MM.1S (cell line): ENCODE measurements at regions not wholly inside any gene's neighbourhood (a gene's known extent, or its start where the extent isn't known, plus 50 kb on each side); places are given as distances from the start of the nearest gene placed in this dataset.

ENCODE experiments used
- DNase-seq: peaks from one replicate; pipeline ENCODE4 v3.0.0-alpha.2; 2015
- H2AFZ ChIP-seq: fragments of 300-600 bp; sonication (generic); 2 replicates; pipeline ENCODE4 v1.6.0; 2016; ENCODE audit warnings: antibody characterized with exemption, low read length
- H3F3A ChIP-seq: fragments of 300-600 bp; sonication (generic); 2 replicates; pipeline ENCODE4 v1.6.1; 2016; ENCODE audit warnings: mild to moderate bottlenecking, antibody characterized with exemption, low read length, moderate library complexity, mixed read lengths; ENCODE audit not compliant: insufficient read depth
- H3K27ac ChIP-seq: fragments of 300-600 bp; sonication (generic); 2 replicates; pipeline ENCODE4 v1.5.1; 2016; ENCODE audit warnings: mild to moderate bottlenecking, low read length
- H3K27me3 ChIP-seq: fragments of 300-600 bp; sonication (generic); replicated peaks from 2 replicates; pipeline ENCODE4 v1.6.0; 2016; ENCODE audit warnings: low read length; ENCODE audit not compliant: insufficient read depth
- H3K36me3 ChIP-seq: fragments of 300-600 bp; sonication (generic); replicated peaks from 2 replicates; pipeline ENCODE4 v1.6.1; 2016; ENCODE audit warnings: mild to moderate bottlenecking, low read length, mixed read lengths; ENCODE audit not compliant: insufficient read depth
- H3K4me1 ChIP-seq: fragments of 300-600 bp; sonication (generic); 2 replicates; pipeline ENCODE4 v1.6.1; 2016; ENCODE audit warnings: low read length, mixed read lengths
- H3K4me2 ChIP-seq: fragments of 300-600 bp; sonication (generic); 2 replicates; pipeline ENCODE4 v1.6.0; 2016; ENCODE audit warnings: low read depth, low read length
- H3K4me3 ChIP-seq: fragments of 300-600 bp; sonication (generic); 2 replicates; pipeline ENCODE4 v1.5.1; 2016; ENCODE audit warnings: low read length, mixed read lengths
- H3K79me2 ChIP-seq: fragments of 300-600 bp; sonication (generic); 2 replicates; pipeline ENCODE4 v1.6.1; 2016; ENCODE audit warnings: mixed run types, low read length, mixed read lengths
- H3K9ac ChIP-seq: fragments of 300-600 bp; sonication (generic); 2 replicates; pipeline ENCODE4 v1.6.1; 2016; ENCODE audit warnings: low read length, mixed read lengths
- H3K9me2 ChIP-seq: fragments of 300-600 bp; sonication (generic); replicated peaks from 2 replicates; pipeline ENCODE4 v1.6.1; 2016; ENCODE audit warnings: mild to moderate bottlenecking, low read length, mixed read lengths; ENCODE audit not compliant: insufficient read depth
- H3K9me3 ChIP-seq: fragments of 300-600 bp; sonication (generic); replicated peaks from 2 replicates; pipeline ENCODE4 v1.6.1; 2016; ENCODE audit warnings: mild to moderate bottlenecking, low read length, mixed read lengths; ENCODE audit not compliant: insufficient read depth
- H4K20me1 ChIP-seq: fragments of 300-600 bp; sonication (generic); 2 replicates; pipeline ENCODE4 v1.6.1; 2016; ENCODE audit warnings: mild to moderate bottlenecking, low read length, moderate library complexity, mixed read lengths; ENCODE audit not compliant: insufficient read depth
- EZH2 ChIP-seq: fragments of 300-600 bp; sonication (generic); optimal IDR thresholded peaks from 2 replicates; pipeline ENCODE3; 2017; ENCODE audit warnings: low read depth, mild to moderate bottlenecking, antibody characterized with exemption, low read length, mixed read lengths
- EZH2phosphoT487 ChIP-seq: fragments of 300-600 bp; sonication (generic); IDR thresholded peaks from 2 replicates; pipeline ENCODE4 v1.6.1; 2018; ENCODE audit warnings: antibody characterized with exemption, low read length
- TF ChIP-seq, protein P1 (sequence below): fragments of 300-600 bp; sonication (generic); IDR thresholded peaks from 2 replicates; pipeline ENCODE4 v1.5.1; 2016; ENCODE audit warnings: antibody characterized with exemption, low read length, mixed read lengths

DNA sequence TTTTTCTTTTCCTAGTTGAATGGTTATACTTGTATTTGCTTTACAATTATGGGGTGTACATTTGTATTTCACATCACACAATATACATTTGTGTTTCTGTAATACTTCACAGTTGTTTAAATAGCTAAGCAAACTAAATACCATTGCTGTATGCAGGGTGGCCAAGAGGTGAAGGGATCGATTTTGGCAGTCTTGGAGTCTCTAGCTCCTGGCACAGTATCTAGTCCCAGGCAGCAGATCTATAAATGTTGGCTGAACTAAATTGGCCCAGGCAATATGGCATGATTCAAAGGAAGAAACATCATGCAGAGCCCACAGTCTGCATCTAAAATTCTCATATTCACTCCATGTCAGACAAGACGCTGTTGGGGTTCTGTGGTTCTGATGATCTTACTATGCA lies 110.1 kb upstream of the GPBP1 start:
- H3F3A ChIP-seq: no peaks in the 10 kb centered on the region
- H2AFZ ChIP-seq: no peak overlapping the region
- no peak overlapping the region for H3K9ac ChIP-seq
- no peak overlapping the region for H3K4me3 ChIP-seq
- DNase-seq: no peak
- TF ChIP-seq, protein P1, sequence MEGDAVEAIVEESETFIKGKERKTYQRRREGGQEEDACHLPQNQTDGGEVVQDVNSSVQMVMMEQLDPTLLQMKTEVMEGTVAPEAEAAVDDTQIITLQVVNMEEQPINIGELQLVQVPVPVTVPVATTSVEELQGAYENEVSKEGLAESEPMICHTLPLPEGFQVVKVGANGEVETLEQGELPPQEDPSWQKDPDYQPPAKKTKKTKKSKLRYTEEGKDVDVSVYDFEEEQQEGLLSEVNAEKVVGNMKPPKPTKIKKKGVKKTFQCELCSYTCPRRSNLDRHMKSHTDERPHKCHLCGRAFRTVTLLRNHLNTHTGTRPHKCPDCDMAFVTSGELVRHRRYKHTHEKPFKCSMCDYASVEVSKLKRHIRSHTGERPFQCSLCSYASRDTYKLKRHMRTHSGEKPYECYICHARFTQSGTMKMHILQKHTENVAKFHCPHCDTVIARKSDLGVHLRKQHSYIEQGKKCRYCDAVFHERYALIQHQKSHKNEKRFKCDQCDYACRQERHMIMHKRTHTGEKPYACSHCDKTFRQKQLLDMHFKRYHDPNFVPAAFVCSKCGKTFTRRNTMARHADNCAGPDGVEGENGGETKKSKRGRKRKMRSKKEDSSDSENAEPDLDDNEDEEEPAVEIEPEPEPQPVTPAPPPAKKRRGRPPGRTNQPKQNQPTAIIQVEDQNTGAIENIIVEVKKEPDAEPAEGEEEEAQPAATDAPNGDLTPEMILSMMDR: no peak
- no peak for TF ChIP-seq EZH2
- TF ChIP-seq EZH2phosphoT487: no peak
- H3K36me3 ChIP-seq: no peaks in the 10 kb centered on the region
- no peaks in the 10 kb centered on the region for H3K9me2 ChIP-seq
- no peaks in the 10 kb centered on the region for H3K79me2 ChIP-seq
- H3K27me3 ChIP-seq: no peaks in the 10 kb centered on the region
- H3K4me2 ChIP-seq: no peak overlapping the region
- H3K4me1 ChIP-seq: no peaks in the 10 kb centered on the region
- no peaks in the 10 kb centered on the region for H3K9me3 ChIP-seq
- no peak overlapping the region for H3K27ac ChIP-seq
- H4K20me1 ChIP-seq: no peaks in the 10 kb centered on the region

DNA sequence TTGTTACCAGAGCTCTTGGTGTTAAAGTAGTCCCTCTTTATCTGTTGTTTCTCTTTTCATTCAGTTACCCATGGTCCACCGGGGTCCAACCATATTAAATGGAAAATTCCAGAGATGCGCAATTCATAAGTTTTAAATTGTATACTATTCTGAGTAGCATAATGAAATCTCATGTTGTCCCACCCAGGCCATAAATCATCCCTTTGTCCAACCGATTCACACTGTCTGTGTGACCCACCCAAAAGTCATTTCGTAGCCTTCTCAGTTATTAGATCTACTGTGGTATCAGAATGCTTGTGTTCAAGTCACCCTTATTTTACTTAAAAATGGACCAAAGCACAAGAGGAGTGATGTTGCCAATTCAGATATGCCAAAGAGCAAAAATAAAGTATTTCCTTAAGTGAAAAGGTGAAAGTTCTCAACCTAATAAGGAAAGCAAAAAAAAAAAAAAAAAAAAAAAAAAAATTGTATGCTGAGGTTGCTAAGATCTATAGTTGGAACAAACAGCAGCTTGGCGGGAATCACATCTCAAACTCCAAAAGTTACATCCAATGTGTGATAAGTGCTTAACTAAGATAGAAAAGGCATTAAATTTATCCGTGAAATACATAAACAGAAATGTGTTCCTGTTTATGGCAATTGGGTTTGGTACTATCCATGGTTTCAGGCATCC lies 106.8 kb upstream of the GPBP1 start:
- no peaks in the 10 kb centered on the region for H3K79me2 ChIP-seq
- H3K9me2 ChIP-seq: no peaks in the 10 kb centered on the region
- H3K4me1 ChIP-seq: no peaks in the 10 kb centered on the region
- no peaks in the 10 kb centered on the region for H3F3A ChIP-seq
- DNase-seq: no peak
- no peaks in the 10 kb centered on the region for H4K20me1 ChIP-seq
- no peak overlapping the region for H3K4me3 ChIP-seq
- H3K9me3 ChIP-seq: no peaks in the 10 kb centered on the region
- H3K36me3 ChIP-seq: no peaks in the 10 kb centered on the region
- H3K27me3 ChIP-seq: no peaks in the 10 kb centered on the region
- TF ChIP-seq EZH2phosphoT487 (no peak), EZH2 (no peak)
- TF ChIP-seq, protein P1: no peak
- H3K27ac ChIP-seq: no peak overlapping the region
- no peak overlapping the region for H3K9ac ChIP-seq
- no peak overlapping the region for H3K4me2 ChIP-seq
- H2AFZ ChIP-seq: no peak overlapping the region

DNA sequence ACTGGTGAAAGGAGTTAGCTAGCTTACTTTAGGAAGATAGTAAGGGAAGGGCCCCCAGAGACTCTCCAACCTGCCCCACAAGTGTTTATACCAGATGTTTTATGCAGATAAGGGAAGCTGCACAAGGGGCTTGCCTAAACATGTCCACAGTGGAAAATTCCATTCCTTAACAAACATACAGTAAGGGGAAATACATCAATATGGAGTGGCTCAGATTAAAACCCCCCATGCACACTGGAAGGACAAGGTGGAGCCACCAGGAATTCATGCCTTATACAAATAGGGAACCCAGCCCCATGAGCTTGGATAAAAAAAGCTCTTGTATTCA lies 106.3 kb upstream of the GPBP1 start:
- Histone ChIP-seq H3K79me2 (no peaks in the 10 kb centered on the region), H2AFZ (no peak overlapping the region), H3K27ac (no peak overlapping the region), H3K36me3 (no peaks in the 10 kb centered on the region), H3K4me3 (no peak overlapping the region), H3K9me2 (no peaks in the 10 kb centered on the region), H3K4me2 (no peak overlapping the region), H3K27me3 (no peaks in the 10 kb centered on the region), H3K9me3 (no peaks in the 10 kb centered on the region), H4K20me1 (no peaks in the 10 kb centered on the region), H3K9ac (no peak overlapping the region), H3K4me1 (no peaks in the 10 kb centered on the region), H3F3A (no peaks in the 10 kb centered on the region)
- TF ChIP-seq EZH2phosphoT487 (no peak), EZH2 (no peak)
- TF ChIP-seq, protein P1: no peak
- DNase-seq: no peak
